DND-41 (cell line): ENCODE measurements at regions not wholly inside any gene's neighbourhood (a gene's known extent, or its start where the extent isn't known, plus 50 kb on each side); places are given as distances from the start of the nearest gene placed in this dataset.

Source experiments
- ATAC-seq: fragments of 200-7000 bp; cut with Tn5 transposase; 3 replicates; pipeline ENCODE4 v1.9.1; 2021; ENCODE audit warnings: low read depth; ENCODE audit not compliant: insufficient read depth
- DNase-seq: peaks from one replicate; pipeline ENCODE4 v3.0.0-alpha.2; 2020
- H2AFZ ChIP-seq: 2 replicates; pipeline ENCODE4 v1.6.0; 2012; ENCODE audit warnings: low read depth, low read length
- H3K27ac ChIP-seq: 2 replicates; pipeline ENCODE4 v1.5.1; 2012; ENCODE audit warnings: low read length, inconsistent platforms
- H3K27me3 ChIP-seq: fragments of 200-600 bp; sonication (generic); 2 replicates; pipeline ENCODE4 v1.6.0; 2012; ENCODE audit warnings: low read length, mild to moderate bottlenecking, inconsistent platforms; ENCODE audit not compliant: insufficient read depth, poor library complexity
- H3K36me3 ChIP-seq: 2 replicates; pipeline ENCODE4 v1.5.1; 2012; ENCODE audit warnings: low read length, inconsistent platforms; ENCODE audit not compliant: insufficient read depth
- H3K4me1 ChIP-seq: 2 replicates; pipeline ENCODE4 v1.5.1; 2012; ENCODE audit warnings: mild to moderate bottlenecking, low read length; ENCODE audit not compliant: insufficient read depth
- H3K4me2 ChIP-seq: 2 replicates; pipeline ENCODE4 v1.6.0; 2012; ENCODE audit warnings: mild to moderate bottlenecking, moderate library complexity, low read length, inconsistent platforms; ENCODE audit not compliant: insufficient read depth
- H3K4me3 ChIP-seq, 2 experiments: fragments of 200-600 bp in 1 of 2; shearing (Covaris generic) in 1 of 2; 2 replicates each; pipeline ENCODE4 v1.5.1; 2012 to 2016; ENCODE audit warnings: inconsistent platforms in 2 of 2, low read length in 2 of 2, mild to moderate bottlenecking in 2 of 2, low read depth in 1 of 2, moderate library complexity in 1 of 2
- H3K79me2 ChIP-seq: 2 replicates; pipeline ENCODE4 v1.6.0; 2012; ENCODE audit warnings: low read length, inconsistent platforms; ENCODE audit not compliant: insufficient read depth
- H3K9ac ChIP-seq: 2 replicates; pipeline ENCODE4 v1.6.0; 2012; ENCODE audit warnings: low read depth, mild to moderate bottlenecking, inconsistent platforms, low read length, moderate library complexity
- H3K9me3 ChIP-seq: 2 replicates; pipeline ENCODE4 v1.5.1; 2012; ENCODE audit warnings: low read length, moderate library complexity, mild to moderate bottlenecking, inconsistent platforms; ENCODE audit not compliant: insufficient read depth, severe bottlenecking
- H4K20me1 ChIP-seq: 2 replicates; pipeline ENCODE4 v1.6.0; 2012; ENCODE audit warnings: low read length; ENCODE audit not compliant: insufficient read depth
- CTCF ChIP-seq: IDR thresholded peaks from 2 replicates; pipeline ENCODE4 v1.5.1; 2012; ENCODE audit warnings: borderline replicate concordance, low read length, moderate library complexity, mild to moderate bottlenecking; ENCODE audit not compliant: poor library complexity, severe bottlenecking; ENCODE audit errors: extremely low read depth
- EZH2 ChIP-seq: IDR thresholded peaks from 3 replicates; pipeline ENCODE4 v1.6.1; 2012; ENCODE audit warnings: borderline replicate concordance, low read depth, mild to moderate bottlenecking, moderate library complexity, low read length, inconsistent platforms; ENCODE audit not compliant: severe bottlenecking

DNA sequence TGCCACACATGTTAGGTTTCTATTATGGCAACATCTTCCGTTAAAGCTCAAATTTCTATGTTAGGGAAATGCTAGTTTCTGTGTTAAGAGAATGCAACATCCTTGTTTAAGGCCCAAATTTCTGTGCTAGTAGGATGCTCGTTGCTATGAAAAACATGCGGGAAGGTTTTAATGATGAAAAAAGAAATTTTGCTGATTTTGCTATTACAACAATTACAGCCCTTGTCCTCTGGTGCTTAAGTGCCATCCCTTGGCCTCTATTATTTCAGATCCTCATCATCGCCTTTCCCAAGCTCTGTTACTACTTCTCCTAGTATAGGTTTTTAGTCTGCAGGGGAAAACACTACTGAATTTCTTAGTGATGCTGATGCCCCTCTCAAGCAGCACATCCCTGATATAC lies 412.6 kb upstream of the NDST3 start:
- H3K4me2 ChIP-seq: no peak overlapping the region

DNA sequence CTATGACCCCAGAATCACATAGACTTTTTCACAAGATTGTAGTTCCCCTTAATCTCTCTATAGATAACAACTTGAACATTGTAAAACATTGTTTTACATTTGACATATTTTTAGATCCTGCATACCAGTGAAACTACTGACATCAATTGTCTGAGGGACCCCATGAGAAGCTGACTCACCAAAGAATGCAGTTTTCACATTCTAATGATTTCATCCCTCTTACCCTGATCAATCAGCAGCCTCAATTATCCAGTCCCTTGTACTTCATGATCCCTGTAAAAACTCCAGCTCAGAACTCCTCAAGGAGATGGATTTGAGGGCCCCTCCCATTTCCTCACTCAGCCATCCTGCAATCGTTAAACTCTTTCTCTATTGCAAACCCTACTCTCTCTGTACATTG lies 411.0 kb upstream of the NDST3 start:
- TF ChIP-seq CTCF (no peak), EZH2 (no peak)
- Histone ChIP-seq H3K27me3 (no peaks in the 10 kb centered on the region), H3K79me2 (no peaks in the 10 kb centered on the region), H3K36me3 (no peaks in the 10 kb centered on the region), H3K9ac (no peak overlapping the region), H3K4me2 (no peak overlapping the region), H3K4me3 (no peak overlapping the region), H3K4me1 (no peaks in the 10 kb centered on the region), H4K20me1 (no peaks in the 10 kb centered on the region), H3K27ac (no peak overlapping the region), H3K9me3 (no peaks in the 10 kb centered on the region), H2AFZ (no peak overlapping the region)
- DNase-seq (no peak), ATAC-seq (no peak)

More for the DNA sequence above, 412.6 kb upstream of the NDST3 start:
- no peak overlapping the region for H2AFZ ChIP-seq
- no peaks in the 10 kb centered on the region for H3K79me2 ChIP-seq
- peaks cover 2% of the 10 kb centered on the region for H3K9me3 ChIP-seq
- H4K20me1 ChIP-seq: no peaks in the 10 kb centered on the region
- H3K4me3 ChIP-seq: no peak overlapping the region
- DNase-seq (no peak), ATAC-seq (no peak)
- no peak for TF ChIP-seq CTCF
- H3K27me3 ChIP-seq: no peaks in the 10 kb centered on the region
- no peaks in the 10 kb centered on the region for H3K36me3 ChIP-seq
- no peak overlapping the region for H3K27ac ChIP-seq
- H3K4me1 ChIP-seq: no peaks in the 10 kb centered on the region
- H3K9ac ChIP-seq: no peak overlapping the region

DNA sequence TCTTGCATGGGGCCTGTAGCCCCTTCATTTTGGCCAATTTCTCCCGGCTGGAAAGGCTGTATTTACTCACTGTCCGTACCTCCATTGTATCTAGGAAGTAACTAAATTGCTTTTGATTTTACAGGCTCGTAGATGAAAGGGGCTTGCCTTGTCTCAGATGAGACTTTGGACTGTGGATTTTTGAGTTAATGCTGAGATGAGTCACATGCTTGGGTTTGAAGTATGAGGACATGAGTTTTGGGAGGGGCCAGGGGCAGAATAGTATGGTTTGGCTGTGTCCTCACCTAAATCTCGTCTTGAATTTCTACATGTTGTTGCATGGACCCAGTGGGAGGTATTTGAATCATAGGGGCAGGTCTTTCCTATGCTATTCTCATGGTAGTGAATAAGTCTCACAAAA lies 407.6 kb upstream of the NDST3 start:
- Histone ChIP-seq H3K36me3 (no peaks in the 10 kb centered on the region), H3K79me2 (no peaks in the 10 kb centered on the region), H4K20me1 (no peaks in the 10 kb centered on the region), H3K4me2 (no peak overlapping the region), H3K4me3 (no peak overlapping the region), H3K4me1 (no peaks in the 10 kb centered on the region), H3K9ac (no peak overlapping the region), H3K27me3 (no peaks in the 10 kb centered on the region), H3K27ac (no peak overlapping the region), H3K9me3 (no peaks in the 10 kb centered on the region), H2AFZ (0 out of 2 replicates have a peak overlapping the region, but pooled peaks have one; percentile 5)
- ATAC-seq: no peak
- TF ChIP-seq EZH2 (no peak), CTCF (no peak)
- no peak for DNase-seq

DNA sequence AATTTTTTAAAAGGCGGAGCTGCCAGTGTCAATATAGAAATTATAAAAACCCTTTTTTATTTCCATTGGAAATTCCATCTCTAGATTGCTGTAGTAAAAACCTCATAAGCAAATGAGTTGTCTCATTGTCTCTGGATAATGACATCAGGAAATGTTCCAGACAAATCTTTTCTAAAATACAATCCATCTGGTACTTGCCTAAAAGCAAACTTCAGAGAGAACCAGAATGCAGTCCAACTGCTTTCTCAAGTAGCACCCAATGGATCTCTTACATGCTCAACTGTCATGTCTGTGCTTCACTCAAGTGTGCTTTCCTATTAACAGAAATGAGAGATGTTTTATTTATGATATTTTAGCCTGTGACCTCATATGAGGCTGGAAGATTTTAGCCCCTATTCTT lies 399.6 kb upstream of the NDST3 start:
- H3K4me3 ChIP-seq: no peak overlapping the region
- no peak for DNase-seq
- H3K79me2 ChIP-seq: no peaks in the 10 kb centered on the region
- no peaks in the 10 kb centered on the region for H3K27me3 ChIP-seq
- no peak overlapping the region for H3K27ac ChIP-seq
- no peak overlapping the region for H3K4me2 ChIP-seq
- no peaks in the 10 kb centered on the region for H3K36me3 ChIP-seq
- H3K9me3 ChIP-seq: no peaks in the 10 kb centered on the region
- no peak overlapping the region for H3K9ac ChIP-seq
- H3K4me1 ChIP-seq: no peaks in the 10 kb centered on the region
- ATAC-seq: no peak
- H4K20me1 ChIP-seq: no peaks in the 10 kb centered on the region
- H2AFZ ChIP-seq: no peak overlapping the region
- no peak for TF ChIP-seq CTCF
- TF ChIP-seq EZH2: no peak
